Cerebellar nuclear complex (tissue), 1 donor: ENCODE measurements at regions not wholly inside any gene's neighbourhood (a gene's known extent, or its start where the extent isn't known, plus 50 kb on each side); places are given as distances from the start of the nearest gene placed in this dataset.
"Not testable (repeated sequence)": the region's sequence is repeated elsewhere in the genome, so short reads cannot be mapped to it uniquely, and the experiment has no call there.

Source experiments
- DNase-seq, 2 experiments: peaks; one replicate each; lab custom pipeline; 2025; lab: John Stamatoyannopoulos, UW

GRCh38 chr14:56996721-56997399 is 186.6 kb upstream of the OTX2 start:
- no peak for DNase-seq

GRCh38 chr14:56995010-56995409 is 184.7 kb upstream of the OTX2 start:
- DNase-seq: no peak

GRCh38 chr14:56992332-56992820 is 182.1 kb upstream of the OTX2 start:
- peak in 1 of 2 experiments; percentile 0 for DNase-seq

- not testable (repeated sequence) for DNase-seq
Measured at GRCh38 chr14:56990991-56991627, 180.8 kb upstream of the OTX2 start.

GRCh38 chr14:56989359-56989758 is 179.1 kb upstream of the OTX2 start:
- no peak for DNase-seq

DNA sequence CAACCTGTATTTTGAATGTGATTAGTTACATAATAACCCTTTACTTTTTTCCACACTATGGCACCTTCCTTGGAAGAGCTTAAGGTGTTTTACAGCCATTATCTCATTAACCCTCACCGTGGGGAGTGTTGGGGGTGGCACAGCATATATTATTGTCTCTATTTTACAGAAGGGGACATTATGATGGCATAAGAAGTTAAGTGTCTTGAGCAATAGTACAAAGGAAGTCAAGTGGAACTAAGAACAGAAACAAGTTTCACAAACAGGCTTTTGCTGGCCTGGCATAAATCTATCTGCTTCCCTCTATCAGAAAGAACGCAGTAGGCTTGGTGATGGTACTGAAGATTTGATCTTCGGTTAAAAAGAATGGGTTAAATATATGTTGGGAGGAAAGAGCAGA is 169.7 kb upstream of the OTX2 start:
- DNase-seq: no peak

- no peak for DNase-seq
Measured at GRCh38 chr14:56976211-56976610, 165.9 kb upstream of the OTX2 start.

- DNase-seq: no peak
Measured at GRCh38 chr14:56975521-56975920, 165.2 kb upstream of the OTX2 start.

- DNase-seq: no peak
Measured at GRCh38 chr14:56972948-56973347, 162.7 kb upstream of the OTX2 start.

- DNase-seq: no peak
Measured at GRCh38 chr14:56964895-56965294, 154.6 kb upstream of the OTX2 start.

DNA sequence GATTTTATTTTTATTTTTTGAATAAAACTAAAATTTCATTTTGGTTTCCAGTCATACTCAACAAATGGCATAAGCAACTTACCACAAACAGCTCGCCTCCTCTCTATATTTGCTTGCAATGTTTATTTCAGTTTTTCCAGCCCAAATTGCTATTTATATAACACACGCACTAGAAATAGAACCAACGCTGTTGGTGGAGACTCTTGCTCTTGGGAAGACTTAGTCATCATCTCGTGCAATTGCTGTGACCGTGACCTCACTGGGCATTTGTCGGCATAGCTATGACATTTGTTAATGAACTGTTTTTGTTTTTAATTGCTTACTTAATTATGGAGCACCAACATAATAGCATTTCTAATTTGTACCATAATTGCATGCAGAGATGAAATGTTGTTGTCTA is 153.1 kb upstream of the OTX2 start:
- no peak for DNase-seq

- no peak for DNase-seq
Measured at GRCh38 chr14:56962444-56963080, 152.3 kb upstream of the OTX2 start.

DNA sequence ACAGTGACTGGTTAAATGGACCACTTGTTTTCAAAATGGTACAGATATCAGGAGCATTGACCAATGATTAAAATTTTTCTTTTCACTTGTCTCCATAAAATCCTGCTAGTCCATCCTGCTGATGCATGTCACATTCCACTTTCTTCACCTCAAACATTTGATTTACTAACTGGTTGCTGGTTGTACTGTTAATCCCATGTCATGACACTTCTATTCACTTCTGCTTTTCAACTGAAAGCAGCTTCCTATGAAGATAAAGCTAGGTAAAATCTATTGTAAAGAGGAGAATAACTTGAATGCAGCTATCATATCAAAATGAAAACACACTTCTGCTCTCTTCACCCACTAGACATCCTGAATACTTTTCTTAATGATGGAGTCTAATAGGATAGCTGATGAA is 149.6 kb upstream of the OTX2 start:
- DNase-seq: no peak

GRCh38 chr14:56959121-56959520 is 148.8 kb upstream of the OTX2 start:
- no peak for DNase-seq

DNA sequence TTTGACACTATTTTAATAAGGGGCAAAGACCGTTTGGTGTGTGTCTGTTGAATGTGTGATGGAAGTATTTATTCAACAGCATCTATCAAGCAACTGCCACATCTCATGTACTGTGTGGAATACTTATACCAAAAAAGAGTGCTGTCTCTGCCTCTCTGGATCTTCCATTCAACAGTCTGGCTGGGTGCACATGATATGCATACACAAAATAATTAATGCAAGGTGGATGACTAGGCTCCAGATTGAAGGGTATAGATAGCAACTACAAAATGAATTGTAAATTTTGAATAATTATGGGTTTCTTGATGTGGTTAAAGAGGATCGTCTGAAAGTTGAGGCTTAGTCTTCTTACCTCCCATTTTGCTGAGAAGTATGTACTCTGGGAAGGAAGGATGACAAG is 145.9 kb upstream of the OTX2 start:
- no peak for DNase-seq

DNA sequence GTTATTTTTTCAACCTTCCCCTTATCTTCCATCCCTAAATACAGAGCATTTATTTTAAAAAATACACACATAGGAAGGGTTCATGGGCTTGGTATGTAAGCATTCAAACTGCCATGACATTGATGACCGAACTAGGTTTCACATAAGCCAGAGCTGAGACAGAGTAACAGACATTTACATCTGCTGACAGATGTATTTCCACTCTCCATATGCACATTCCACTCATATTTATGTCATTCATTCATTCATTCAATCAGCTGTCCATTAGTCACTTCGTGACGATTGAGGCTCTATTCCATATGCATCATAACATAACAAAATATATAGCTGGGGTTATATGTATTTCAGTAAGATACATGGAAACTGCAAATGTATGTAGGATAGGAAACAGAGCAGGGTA is 145.5 kb upstream of the OTX2 start:
- DNase-seq: no peak

DNA sequence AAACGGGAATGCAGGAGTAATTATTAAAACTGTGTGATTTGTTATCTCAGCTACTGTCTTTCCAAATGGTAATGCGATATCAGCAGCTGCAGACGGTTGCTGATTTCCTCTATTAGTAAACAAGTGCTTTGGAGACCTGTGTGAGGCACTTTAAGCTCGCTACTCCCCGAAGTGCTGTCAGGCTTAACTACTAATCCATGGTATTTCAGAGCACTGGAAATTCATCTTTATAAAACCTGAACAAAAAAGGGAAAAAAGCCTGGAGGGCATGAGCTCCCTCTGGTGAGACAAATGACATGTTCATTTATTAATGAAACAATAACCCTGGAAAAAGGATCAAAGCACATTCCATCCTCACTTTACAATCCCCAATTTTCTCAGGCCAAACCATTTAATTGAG is 143.6 kb upstream of the OTX2 start:
- DNase-seq: no peak

- DNase-seq: no peak
Measured at GRCh38 chr14:56952766-56953473, 142.6 kb upstream of the OTX2 start.

- DNase-seq: no peak
Measured at GRCh38 chr14:56949828-56950227, 139.5 kb upstream of the OTX2 start.

DNA sequence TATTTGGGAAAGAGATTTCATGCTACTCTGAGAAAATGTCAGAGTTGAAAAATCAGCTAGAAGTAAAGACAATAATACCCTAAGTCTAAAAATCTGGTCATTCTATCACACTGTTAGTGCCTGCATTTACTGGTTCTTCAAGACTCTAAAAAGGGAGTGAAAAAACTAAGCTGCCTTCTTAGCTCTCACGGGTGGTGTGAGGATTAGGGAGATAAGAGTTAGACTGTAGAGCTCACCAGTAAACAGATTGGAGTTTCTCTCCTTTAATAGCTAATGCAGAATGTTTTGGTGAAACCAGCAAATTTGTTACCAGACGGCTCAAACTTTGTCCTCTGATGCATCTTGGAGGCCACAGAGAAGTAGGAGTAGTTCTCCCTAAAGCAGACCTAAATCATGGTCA is 135.0 kb upstream of the OTX2 start:
- no peak for DNase-seq

- no peak for DNase-seq
Measured at GRCh38 chr14:56944397-56944796, 134.1 kb upstream of the OTX2 start.

DNA sequence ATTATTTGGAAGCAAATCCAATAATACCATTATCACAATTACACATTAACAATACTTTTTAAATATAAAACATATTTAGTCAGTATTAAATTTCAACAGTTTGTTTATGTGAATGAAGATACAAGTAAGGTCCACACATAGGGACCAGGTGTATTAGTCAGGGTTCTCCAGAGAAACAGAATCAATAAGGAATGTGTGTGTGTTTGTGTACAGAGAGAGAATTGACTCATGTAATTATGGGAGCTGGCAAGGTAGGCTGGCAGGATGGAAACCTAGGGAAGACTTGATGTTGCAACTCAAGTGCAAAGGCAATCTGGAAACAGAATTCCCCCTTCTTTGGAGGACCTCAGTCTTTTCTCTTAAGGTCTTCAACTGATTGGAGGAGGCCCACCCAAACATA is 123.2 kb upstream of the OTX2 start:
- no peak for DNase-seq
